Smooth muscle cell (in vitro differentiated cells): ENCODE measurements at regions not wholly inside any gene's neighbourhood (a gene's known extent, or its start where the extent isn't known, plus 50 kb on each side); places are given as distances from the start of the nearest gene placed in this dataset.

Source experiments
- DNase-seq: peaks from one replicate; lab custom pipeline; 2025; ENCODE audit not compliant: unreplicated experiment; lab: John Stamatoyannopoulos, UW
- H2AFZ ChIP-seq: fragments of 200-600 bp; sonication (generic); 2 replicates; pipeline ENCODE4 v1.6.0; 2016; ENCODE audit warnings: antibody characterized with exemption, low read depth, mild to moderate bottlenecking
- H3F3A ChIP-seq: fragments of 200-600 bp; sonication (generic); 2 replicates; pipeline ENCODE4 v1.6.0; 2017; ENCODE audit warnings: antibody characterized with exemption, low read depth
- H3K27ac ChIP-seq: fragments of 200-600 bp; sonication (generic); 2 replicates; pipeline ENCODE4 v1.5.1; 2016; ENCODE audit warnings: low read depth, mild to moderate bottlenecking
- H3K27me3 ChIP-seq: fragments of 200-600 bp; sonication (generic); 2 replicates; pipeline ENCODE4 v1.6.1; 2016; ENCODE audit warnings: low read depth, mild to moderate bottlenecking
- H3K36me3 ChIP-seq: fragments of 200-600 bp; sonication (generic); 2 replicates; pipeline ENCODE4 v1.5.1; 2016; ENCODE audit warnings: low read depth
- H3K4me1 ChIP-seq: fragments of 200-600 bp; sonication (generic); 2 replicates; pipeline ENCODE4 v1.5.1; 2016; ENCODE audit warnings: low read depth
- H3K4me2 ChIP-seq: fragments of 200-600 bp; sonication (generic); 2 replicates; pipeline ENCODE4 v1.6.0; 2016; ENCODE audit warnings: mild to moderate bottlenecking
- H3K4me3 ChIP-seq: fragments of 200-600 bp; sonication (generic); 2 replicates; pipeline ENCODE4 v1.5.1; 2016; ENCODE audit warnings: mild to moderate bottlenecking
- H3K79me2 ChIP-seq: fragments of 200-600 bp; sonication (generic); 2 replicates; pipeline ENCODE4 v1.6.0; 2016; ENCODE audit warnings: low read depth, mild to moderate bottlenecking
- H3K9ac ChIP-seq: fragments of 200-600 bp; sonication (generic); 2 replicates; pipeline ENCODE4 v1.6.0; 2016; ENCODE audit warnings: low read depth
- H3K9me3 ChIP-seq: fragments of 200-600 bp; sonication (generic); replicated peaks from 2 replicates; pipeline ENCODE4 v1.5.1; 2016; ENCODE audit warnings: low read depth
- H4K20me1 ChIP-seq: fragments of 200-600 bp; sonication (generic); 2 replicates; pipeline ENCODE4 v1.6.0; 2016; ENCODE audit warnings: low read depth
- WGBS: methylation state at CpG from one replicate; pipeline ENCODE4 v1.1.7; 2016; ENCODE audit warnings: low lambda C conversion rate; 5-methylcytosine and 5-hydroxymethylcytosine counted together
- TF ChIP-seq, protein P1 (sequence below): fragments of 200-600 bp; sonication (generic); IDR thresholded peaks from 2 replicates; pipeline ENCODE4 v1.5.1; 2017; ENCODE audit warnings: borderline replicate concordance, mild to moderate bottlenecking, antibody characterized with exemption; ENCODE audit not compliant: insufficient read depth, poor library complexity, severe bottlenecking

DNA sequence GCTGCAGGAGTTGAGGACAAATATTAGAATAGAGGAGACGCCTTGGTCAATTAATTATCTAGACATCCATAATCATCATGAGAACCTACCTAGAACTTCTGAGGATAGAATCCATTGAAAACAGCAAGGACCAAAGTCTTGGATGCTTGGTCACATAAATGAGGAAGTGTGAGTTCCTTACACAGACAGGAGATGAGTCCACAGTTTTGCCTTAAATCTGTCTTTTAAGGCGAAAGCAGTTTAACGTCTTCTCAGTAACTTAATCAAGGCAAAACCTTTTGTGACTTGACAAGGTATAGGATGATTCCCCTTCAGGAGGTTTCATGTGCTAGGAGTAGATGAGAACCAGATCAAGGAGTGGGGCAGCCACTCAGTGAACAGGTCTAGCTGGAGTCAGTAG, 1783.2 kb upstream of the CELF4 start:
- H3K27ac ChIP-seq, result no peak overlapping the region
- WGBS, result 95% methylated on average over 3 of the region's 3 CpGs
- TF ChIP-seq, protein P1, sequence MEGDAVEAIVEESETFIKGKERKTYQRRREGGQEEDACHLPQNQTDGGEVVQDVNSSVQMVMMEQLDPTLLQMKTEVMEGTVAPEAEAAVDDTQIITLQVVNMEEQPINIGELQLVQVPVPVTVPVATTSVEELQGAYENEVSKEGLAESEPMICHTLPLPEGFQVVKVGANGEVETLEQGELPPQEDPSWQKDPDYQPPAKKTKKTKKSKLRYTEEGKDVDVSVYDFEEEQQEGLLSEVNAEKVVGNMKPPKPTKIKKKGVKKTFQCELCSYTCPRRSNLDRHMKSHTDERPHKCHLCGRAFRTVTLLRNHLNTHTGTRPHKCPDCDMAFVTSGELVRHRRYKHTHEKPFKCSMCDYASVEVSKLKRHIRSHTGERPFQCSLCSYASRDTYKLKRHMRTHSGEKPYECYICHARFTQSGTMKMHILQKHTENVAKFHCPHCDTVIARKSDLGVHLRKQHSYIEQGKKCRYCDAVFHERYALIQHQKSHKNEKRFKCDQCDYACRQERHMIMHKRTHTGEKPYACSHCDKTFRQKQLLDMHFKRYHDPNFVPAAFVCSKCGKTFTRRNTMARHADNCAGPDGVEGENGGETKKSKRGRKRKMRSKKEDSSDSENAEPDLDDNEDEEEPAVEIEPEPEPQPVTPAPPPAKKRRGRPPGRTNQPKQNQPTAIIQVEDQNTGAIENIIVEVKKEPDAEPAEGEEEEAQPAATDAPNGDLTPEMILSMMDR, result no peak

DNA sequence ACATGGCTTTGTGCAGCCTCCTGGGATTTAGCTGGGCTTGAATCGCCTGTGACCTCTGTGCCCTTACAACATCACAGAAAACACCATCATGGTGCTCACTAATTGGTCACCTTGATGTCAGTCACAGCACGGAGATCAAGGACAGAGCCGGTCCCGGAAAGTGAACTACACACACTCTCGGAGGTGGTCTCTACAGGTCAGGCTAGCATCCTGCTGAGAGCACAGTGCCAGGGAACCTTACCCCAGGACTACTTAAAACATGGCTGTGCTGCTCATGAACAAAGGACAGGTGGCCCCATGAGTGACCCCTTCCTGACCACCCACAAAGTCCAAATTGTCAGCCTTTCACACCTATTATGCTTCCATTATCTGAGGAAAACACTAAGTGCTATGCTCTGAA, 1782.1 kb upstream of the CELF4 start:
- TF ChIP-seq, protein P1, result no peak
- H3K9ac ChIP-seq, result no peak overlapping the region
- WGBS, result 81% methylated on average over 5 of the region's 5 CpGs
- no peak overlapping the region for H3K27ac ChIP-seq
- no peaks in the 10 kb centered on the region for H3K9me3 ChIP-seq
- no peaks in the 10 kb centered on the region for H3F3A ChIP-seq
- no peak overlapping the region for H3K4me3 ChIP-seq
- DNase-seq, result no peak
- H3K4me1 ChIP-seq, result peaks cover 12% of the 10 kb centered on the region
- no peaks in the 10 kb centered on the region for H4K20me1 ChIP-seq
- no peak overlapping the region for H2AFZ ChIP-seq
- H3K36me3 ChIP-seq, result no peaks in the 10 kb centered on the region
- no peak overlapping the region for H3K4me2 ChIP-seq
- no peaks in the 10 kb centered on the region for H3K27me3 ChIP-seq
- no peaks in the 10 kb centered on the region for H3K79me2 ChIP-seq

More for the DNA sequence above, 1783.2 kb upstream of the CELF4 start:
- Histone ChIP-seq H3K9me3 (no peaks in the 10 kb centered on the region), H3K36me3 (no peaks in the 10 kb centered on the region), H3K4me3 (no peak overlapping the region), H3K79me2 (no peaks in the 10 kb centered on the region), H3K9ac (no peak overlapping the region), H2AFZ (no peak overlapping the region), H3F3A (no peaks in the 10 kb centered on the region), H4K20me1 (no peaks in the 10 kb centered on the region), H3K4me1 (peaks cover 13% of the 10 kb centered on the region), H3K4me2 (no peak overlapping the region), H3K27me3 (no peaks in the 10 kb centered on the region)
- no peak for DNase-seq

DNA sequence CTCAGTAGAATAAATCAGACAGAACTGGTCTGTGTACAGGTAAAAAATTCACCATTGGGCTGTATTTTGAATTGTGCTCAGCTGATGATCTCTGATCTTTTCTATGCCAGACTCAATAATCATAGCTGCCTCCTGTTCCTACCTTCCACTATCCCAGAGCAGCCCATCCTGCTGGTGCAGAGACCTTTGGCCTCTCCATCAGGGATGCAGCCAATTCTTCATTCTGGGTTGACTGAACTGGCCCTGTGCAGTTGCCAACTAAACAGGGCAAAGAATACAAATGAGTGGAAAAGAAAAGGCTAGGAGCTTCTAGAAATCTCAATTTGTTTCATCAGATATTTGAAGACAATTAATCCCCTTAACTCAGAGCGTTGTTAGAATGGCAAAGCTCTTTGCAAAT, 1781.3 kb upstream of the CELF4 start:
- Histone ChIP-seq H3K4me2 (no peak overlapping the region), H3K79me2 (no peaks in the 10 kb centered on the region), H3K27ac (no peak overlapping the region), H3K9me3 (no peaks in the 10 kb centered on the region), H3K4me3 (no peak overlapping the region), H2AFZ (no peak overlapping the region), H4K20me1 (no peaks in the 10 kb centered on the region), H3K9ac (no peak overlapping the region), H3K27me3 (no peaks in the 10 kb centered on the region), H3K36me3 (no peaks in the 10 kb centered on the region), H3K4me1 (peaks cover 4% of the 10 kb centered on the region), H3F3A (no peaks in the 10 kb centered on the region)
- DNase-seq, result no peak
- 93% methylated on average over 1 of the region's 1 CpG for WGBS
- TF ChIP-seq, protein P1, result no peak

DNA sequence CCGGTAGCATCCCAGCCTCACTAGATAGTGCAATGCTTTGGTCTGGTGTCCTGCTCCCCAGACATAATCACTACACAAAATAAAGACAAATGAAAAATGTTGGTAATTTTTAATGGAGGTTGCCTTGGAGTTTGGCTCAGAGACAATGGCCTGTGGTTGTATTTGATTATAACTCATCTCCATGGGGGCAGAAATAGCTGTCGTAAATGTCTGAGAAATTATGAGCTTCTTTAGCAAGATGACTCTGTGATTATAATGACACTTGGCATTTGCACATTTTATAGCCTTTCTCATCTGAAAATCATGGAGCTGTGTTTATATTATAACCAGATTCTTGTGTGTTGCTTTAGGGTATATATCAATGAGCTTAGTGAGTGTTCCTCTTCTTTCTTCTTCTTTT, 1779.7 kb upstream of the CELF4 start:
- H3K9ac ChIP-seq, result no peak overlapping the region
- no peak overlapping the region for H3K27ac ChIP-seq
- H3K4me2 ChIP-seq, result no peak overlapping the region
- H2AFZ ChIP-seq, result no peak overlapping the region
- no peaks in the 10 kb centered on the region for H3K4me1 ChIP-seq
- no peaks in the 10 kb centered on the region for H4K20me1 ChIP-seq
- H3K9me3 ChIP-seq, result no peaks in the 10 kb centered on the region
- H3K36me3 ChIP-seq, result no peaks in the 10 kb centered on the region
- H3K79me2 ChIP-seq, result no peaks in the 10 kb centered on the region
- DNase-seq, result no peak
- no peak overlapping the region for H3K4me3 ChIP-seq
- H3K27me3 ChIP-seq, result no peaks in the 10 kb centered on the region
- TF ChIP-seq, protein P1, result no peak
- no peaks in the 10 kb centered on the region for H3F3A ChIP-seq
- 67% methylated on average over 2 of the region's 2 CpGs for WGBS
